IMR-90 (cell line): ENCODE measurements at regions not wholly inside any gene's neighbourhood (a gene's known extent, or its start where the extent isn't known, plus 50 kb on each side); places are given as distances from the start of the nearest gene placed in this dataset.
"Not testable (repeated sequence)": the region's sequence is repeated elsewhere in the genome, so short reads cannot be mapped to it uniquely, and the experiment has no call there.

Experiments
- ATAC-seq: fragments of 200-7000 bp; cut with Tn5 transposase; 2 replicates; pipeline ENCODE4 v1.9.1; 2020; ENCODE audit warnings: low read depth, mild to moderate bottlenecking, moderate library complexity
- BruUV-seq: library from RNA; stranded (reverse); fragments of 400-500 nt; replicated peaks from 2 replicates; lab custom pipeline; 2021; lab: Mats Ljungman, UMichigan
- CTCF ChIA-PET: fragments of 300-600 bp; formaldehyde crosslinking; extraction: SDS; loops from one replicate; lab custom pipeline; 2021; ENCODE audit warnings: antibody characterized with exemption; lab: Yijun Ruan, JAX
- POLR2A ChIA-PET: fragments of 300-600 bp; sonication (Branson Sonifier 250); formaldehyde crosslinking; loops from one replicate; lab custom pipeline; 2022; ENCODE audit warnings: antibody characterized with exemption; ENCODE audit not compliant: unreplicated experiment; lab: Charles Lee
- DNase-seq: peaks from one replicate; pipeline ENCODE4 v3.0.0; 2013
- H2AFZ ChIP-seq: replicated peaks from 2 replicates; pipeline ENCODE3; 2013; ENCODE audit warnings: low read length, mild to moderate bottlenecking; ENCODE audit not compliant: poor library complexity
- H2AK5ac ChIP-seq: 2 replicates; pipeline ENCODE4 v1.6.1; 2013; ENCODE audit warnings: low read depth, low read length, inconsistent platforms
- H2AK9ac ChIP-seq: replicated peaks from 2 replicates; pipeline ENCODE3; 2013; ENCODE audit warnings: mild to moderate bottlenecking, low read depth, low read length, moderate library complexity; ENCODE audit not compliant: poor library complexity
- H2BK120ac ChIP-seq: 2 replicates; pipeline ENCODE4 v1.6.1; 2013; ENCODE audit warnings: low read depth, low read length, inconsistent platforms
- H2BK15ac ChIP-seq: 3 replicates; pipeline ENCODE4 v1.6.1; 2013; ENCODE audit warnings: low read depth, low read length, inconsistent platforms
- H2BK20ac ChIP-seq: 2 replicates; pipeline ENCODE4 v1.6.1; 2013; ENCODE audit warnings: low read depth, mild to moderate bottlenecking, inconsistent platforms, low read length, moderate library complexity
- H2BK5ac ChIP-seq: 2 replicates; pipeline ENCODE4 v1.6.1; 2013; ENCODE audit warnings: mild to moderate bottlenecking, low read depth, low read length, inconsistent platforms; ENCODE audit not compliant: poor library complexity, severe bottlenecking
- H3K14ac ChIP-seq: replicated peaks from 2 replicates; pipeline ENCODE4 v1.6.1; 2013; ENCODE audit warnings: low read depth, low read length, inconsistent platforms
- H3K18ac ChIP-seq: 2 replicates; pipeline ENCODE4 v1.6.1; 2013; ENCODE audit warnings: low read depth, low read length, control low read depth
- H3K23ac ChIP-seq: 2 replicates; pipeline ENCODE4 v1.6.1; 2013; ENCODE audit warnings: low read depth, low read length, inconsistent platforms
- H3K27ac ChIP-seq: 2 replicates; pipeline ENCODE4 v1.5.1; 2013; ENCODE audit warnings: mild to moderate bottlenecking, control low read depth, low read length; ENCODE audit not compliant: insufficient read depth
- H3K27me3 ChIP-seq: 2 replicates; pipeline ENCODE4 v1.6.1; 2013; ENCODE audit warnings: low read length; ENCODE audit not compliant: control insufficient read depth, insufficient read depth
- H3K36me3 ChIP-seq: 2 replicates; pipeline ENCODE4 v1.6.1; 2013; ENCODE audit warnings: low read length, mixed read lengths; ENCODE audit not compliant: control insufficient read depth, insufficient read depth
- H3K4ac ChIP-seq: 2 replicates; pipeline ENCODE4 v1.6.1; 2013; ENCODE audit warnings: low read depth, low read length, inconsistent platforms
- H3K4me1 ChIP-seq: 2 replicates; pipeline ENCODE4 v1.6.1; 2013; ENCODE audit warnings: low read length, mixed read lengths; ENCODE audit not compliant: control insufficient read depth, insufficient read depth
- H3K4me2 ChIP-seq: 2 replicates; pipeline ENCODE4 v1.6.1; 2013; ENCODE audit warnings: low read depth, mild to moderate bottlenecking, control low read depth, low read length, moderate library complexity
- H3K4me3 ChIP-seq: 2 replicates; pipeline ENCODE4 v1.5.1; 2013; ENCODE audit warnings: low read depth, mild to moderate bottlenecking, control low read depth, low read length, moderate library complexity; ENCODE audit not compliant: insufficient read depth
- H3K56ac ChIP-seq: 2 replicates; pipeline ENCODE4 v1.6.1; 2013; ENCODE audit warnings: low read length, inconsistent platforms; ENCODE audit not compliant: insufficient read depth; ENCODE audit errors: extremely low read depth
- H3K79me1 ChIP-seq, 2 experiments: 2 replicates each; pipeline ENCODE4 v1.6.1; 2013; ENCODE audit warnings: low read length in 2 of 2, inconsistent platforms in 1 of 2, low read depth in 1 of 2
- H3K9ac ChIP-seq: 2 replicates; pipeline ENCODE4 v1.6.1; 2013; ENCODE audit warnings: low read depth, low read length, control low read depth
- H3K9me1 ChIP-seq: 2 replicates; pipeline ENCODE4 v1.6.1; 2013; ENCODE audit warnings: low read length, inconsistent platforms; ENCODE audit not compliant: insufficient read depth
- H3K9me3 ChIP-seq: 2 replicates; pipeline ENCODE4 v1.6.1; 2013; ENCODE audit warnings: low read length; ENCODE audit not compliant: control insufficient read depth, insufficient read depth
- H4K20me1 ChIP-seq: 2 replicates; pipeline ENCODE4 v1.6.1; 2013; ENCODE audit warnings: low read length, inconsistent platforms; ENCODE audit not compliant: insufficient read depth
- H4K5ac ChIP-seq: 2 replicates; pipeline ENCODE4 v1.6.1; 2013; ENCODE audit warnings: mild to moderate bottlenecking, low read depth, low read length, control low read depth
- H4K8ac ChIP-seq, 2 experiments: 2 replicates each; pipeline ENCODE4 v1.6.1; 2013; ENCODE audit warnings: low read depth in 2 of 2, low read length in 2 of 2, control low read depth in 1 of 2, inconsistent platforms in 1 of 2
- H4K91ac ChIP-seq: 2 replicates; pipeline ENCODE4 v1.6.1; 2013; ENCODE audit warnings: low read depth, low read length, inconsistent platforms; ENCODE audit not compliant: insufficient read depth
- WGBS, 2 experiments: methylation state at CpG; one replicate each; pipeline versions ENCODE4 v1.1.5 to v1.1.7; 2013; ENCODE audit warnings: missing lambda C conversion rate in 2 of 2; ENCODE audit not compliant: insufficient read length in 1 of 2; ENCODE audit errors: extremely low coverage in 2 of 2; 5-methylcytosine and 5-hydroxymethylcytosine counted together
- dilution Hi-C: fragments of 300-500 bp; cut with HindIII; formaldehyde crosslinking; loops from one replicate; pipeline ENCODE4 v1.14.3; 2018; ENCODE audit warnings: low sequenced_read_pairs; ENCODE audit not compliant: unreplicated experiment
- in situ Hi-C: fragments of 300-500 bp; cut with MboI; formaldehyde crosslinking; loops from 3 replicates; pipeline ENCODE4 v1.14.3; 2019; ENCODE audit warnings: low sequenced_read_pairs, inconsistent platforms, mixed read lengths
- intact Hi-C: fragments of 100-400 bp; cut with micrococcal nuclease; formaldehyde crosslinking; loops from 2 replicates; pipeline ENCODE4 v1.10.0; 2022

DNA sequence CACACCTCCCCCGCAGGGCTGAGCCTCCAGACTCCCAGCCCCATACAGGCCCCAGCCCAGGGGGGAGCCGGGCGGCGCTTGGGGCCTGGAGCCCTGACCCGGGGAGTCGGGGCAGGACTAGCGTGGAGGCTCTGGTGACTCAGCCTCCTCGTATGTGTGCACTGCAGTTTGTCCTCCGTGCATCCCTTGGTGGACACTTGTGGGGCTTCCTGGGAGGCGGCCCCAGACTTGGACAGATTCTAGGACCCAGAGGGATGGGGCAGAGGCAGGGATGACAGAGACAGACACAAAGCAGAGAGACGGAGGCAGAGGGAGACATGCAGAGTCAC, 161.6 kb downstream of the TMEM121 start:
- WGBS, 2 experiments, result no CpG with 5 or more reads among the region's 11 CpGs
- H4K20me1 ChIP-seq, H4K8ac ChIP-seq, H2BK120ac ChIP-seq, H3K36me3 ChIP-seq, DNase-seq, H3K14ac ChIP-seq, H3K9ac ChIP-seq, H2AFZ ChIP-seq, H3K4me2 ChIP-seq, ATAC-seq, H2AK9ac ChIP-seq, H4K5ac ChIP-seq, H3K27ac ChIP-seq, H3K79me1 ChIP-seq, H3K27me3 ChIP-seq, H3K23ac ChIP-seq, dilution Hi-C loops, BruUV-seq, H4K91ac ChIP-seq, CTCF ChIA-PET, H2AK5ac ChIP-seq, H3K4me3 ChIP-seq, POLR2A ChIA-PET, H2BK5ac ChIP-seq, H3K4me1 ChIP-seq, in situ Hi-C loops, H2BK15ac ChIP-seq, H3K4ac ChIP-seq, intact Hi-C loops, H3K9me3 ChIP-seq, H2BK20ac ChIP-seq, H3K9me1 ChIP-seq, H3K56ac ChIP-seq, H3K18ac ChIP-seq: not testable (repeated sequence)

DNA sequence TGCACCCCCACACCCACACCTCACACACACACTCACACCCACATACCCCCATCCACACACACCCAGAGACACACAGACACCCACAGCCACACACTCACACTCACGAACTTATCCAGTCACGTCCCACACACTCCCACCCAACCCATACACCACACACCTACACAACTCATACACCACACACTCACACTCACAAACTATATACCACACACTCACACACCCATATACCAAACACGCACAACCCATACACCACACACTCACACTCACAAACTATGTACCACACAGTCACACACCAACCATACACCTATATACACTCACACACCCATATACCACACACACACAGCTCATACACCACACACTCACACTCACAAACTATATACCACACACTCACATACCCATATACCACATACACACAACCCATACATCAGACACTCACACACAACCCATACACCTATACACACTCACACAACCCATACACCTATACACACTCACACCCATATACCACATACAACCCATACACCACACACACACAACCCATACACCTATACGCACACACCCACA, 162.4 kb downstream of the TMEM121 start:
- H3K18ac ChIP-seq, H3K4me1 ChIP-seq, CTCF ChIA-PET, H3K4me2 ChIP-seq, ATAC-seq, H2AK9ac ChIP-seq, DNase-seq, H3K27me3 ChIP-seq, H3K9me3 ChIP-seq, H2AK5ac ChIP-seq, dilution Hi-C loops, H3K27ac ChIP-seq, H4K20me1 ChIP-seq, H2AFZ ChIP-seq, POLR2A ChIA-PET, H3K23ac ChIP-seq, intact Hi-C loops, H3K14ac ChIP-seq, H3K9me1 ChIP-seq, H3K36me3 ChIP-seq, H2BK120ac ChIP-seq, H3K56ac ChIP-seq, H4K8ac ChIP-seq, H2BK20ac ChIP-seq, H3K79me1 ChIP-seq, H3K4ac ChIP-seq, H4K91ac ChIP-seq, H3K9ac ChIP-seq, in situ Hi-C loops, H4K5ac ChIP-seq, H2BK15ac ChIP-seq, H3K4me3 ChIP-seq, BruUV-seq: not testable (repeated sequence)
- H2BK5ac ChIP-seq, result peak overlapping the region; percentile 84
- WGBS, 2 experiments, result 72 to 100% methylated on average over 1 to 2 of the region's 4 CpGs
